OCI-LY1 (cell line): ENCODE measurements at regions not wholly inside any gene's neighbourhood (a gene's known extent, or its start where the extent isn't known, plus 50 kb on each side); places are given as distances from the start of the nearest gene placed in this dataset.

Experiments used
- H2AFZ ChIP-seq: fragments of 200-600 bp; sonication (generic), shearing (Covaris generic); 2 replicates; pipeline ENCODE4 v1.6.0; 2014; ENCODE audit warnings: antibody characterized with exemption, mild to moderate bottlenecking, low read length
- H3F3A ChIP-seq: fragments of 200-600 bp; sonication (generic), shearing (Covaris generic); 2 replicates; pipeline ENCODE4 v1.6.0; 2014; ENCODE audit warnings: mild to moderate bottlenecking, antibody characterized with exemption, low read length, moderate library complexity; ENCODE audit not compliant: insufficient read depth
- H3K27ac ChIP-seq: fragments of 200-600 bp; sonication (generic); 2 replicates; pipeline ENCODE4 v1.5.1; 2014; ENCODE audit warnings: low read length, mixed run types, mild to moderate bottlenecking, low read depth; ENCODE audit not compliant: poor library complexity, severe bottlenecking
- H3K27me3 ChIP-seq: fragments of 200-600 bp; sonication (generic); 2 replicates; pipeline ENCODE4 v1.6.0; 2014; ENCODE audit warnings: antibody characterized with exemption, mild to moderate bottlenecking, low read length, moderate library complexity; ENCODE audit not compliant: insufficient read depth
- H3K36me3 ChIP-seq: fragments of 200-600 bp; sonication (generic); 2 replicates; pipeline ENCODE4 v1.6.1; 2014; ENCODE audit warnings: mild to moderate bottlenecking, antibody characterized with exemption, low read length, moderate library complexity, mixed read lengths; ENCODE audit not compliant: insufficient read depth
- H3K4me1 ChIP-seq: fragments of 200-600 bp; sonication (generic); 2 replicates; pipeline ENCODE4 v1.5.1; 2014; ENCODE audit warnings: mild to moderate bottlenecking, low read length, moderate library complexity; ENCODE audit not compliant: insufficient read depth, severe bottlenecking
- H3K4me2 ChIP-seq: fragments of 200-600 bp; sonication (generic), shearing (Covaris generic); 2 replicates; pipeline ENCODE4 v1.6.1; 2014; ENCODE audit warnings: low read length
- H3K4me3 ChIP-seq: fragments of 200-600 bp; sonication (generic); 2 replicates; pipeline ENCODE4 v1.5.1; 2014; ENCODE audit warnings: low read length, low read depth, mild to moderate bottlenecking, mixed read lengths; ENCODE audit not compliant: poor library complexity, severe bottlenecking
- H3K79me2 ChIP-seq: fragments of 200-600 bp; shearing (Covaris generic); 2 replicates; pipeline ENCODE4 v1.6.1; 2016; ENCODE audit warnings: mixed run types, low read length, mixed read lengths; ENCODE audit not compliant: insufficient read depth
- H3K9ac ChIP-seq: fragments of 200-600 bp; sonication (generic), shearing (Covaris generic); 2 replicates; pipeline ENCODE4 v1.6.1; 2014; ENCODE audit warnings: mild to moderate bottlenecking, low read length, mixed read lengths
- H3K9me2 ChIP-seq: fragments of 200-600 bp; sonication (generic), shearing (Covaris generic); 2 replicates; pipeline ENCODE4 v1.6.1; 2014; ENCODE audit warnings: low read depth, mild to moderate bottlenecking, low read length, mixed read lengths
- H3K9me3 ChIP-seq: fragments of 200-600 bp; shearing (Covaris generic); 2 replicates; pipeline ENCODE4 v1.6.1; 2014; ENCODE audit warnings: low read length, mixed read lengths
- H4K20me1 ChIP-seq: fragments of 200-600 bp; sonication (generic), shearing (Covaris generic); 2 replicates; pipeline ENCODE4 v1.6.0; 2016; ENCODE audit warnings: mild to moderate bottlenecking, low read length; ENCODE audit not compliant: insufficient read depth
- CTCF ChIP-seq: fragments of 200-600 bp; sonication (generic), shearing (Covaris generic); IDR thresholded peaks from 2 replicates; pipeline ENCODE4 v1.5.1; 2017; ENCODE audit warnings: mild to moderate bottlenecking, antibody characterized with exemption, low read length, moderate library complexity, mixed read lengths
- EZH2 ChIP-seq: fragments of 200-600 bp; sonication (generic), shearing (Covaris generic); IDR thresholded peaks from 2 replicates; pipeline ENCODE4 v1.8.0; 2017; ENCODE audit warnings: borderline replicate concordance, mixed run types, mild to moderate bottlenecking, antibody characterized with exemption, low read length, moderate library complexity, mixed read lengths

GRCh38 chr3:90039994-90040393 lies 932.6 kb downstream of the EPHA3 start:
- Histone ChIP-seq H3K36me3 (no peaks in the 10 kb centered on the region), H3K9me3 (no peaks in the 10 kb centered on the region), H3K4me1 (no peaks in the 10 kb centered on the region), H3K27me3 (no peaks in the 10 kb centered on the region), H3K4me3 (no peak overlapping the region), H3F3A (no peaks in the 10 kb centered on the region), H3K9ac (no peak overlapping the region), H3K79me2 (no peaks in the 10 kb centered on the region), H3K27ac (no peak overlapping the region), H3K4me2 (no peak overlapping the region), H2AFZ (no peak overlapping the region), H3K9me2 (no peaks in the 10 kb centered on the region), H4K20me1 (no peaks in the 10 kb centered on the region)
- TF ChIP-seq EZH2 (no peak), CTCF (no peak)

- no peak overlapping the region for H3K4me3 ChIP-seq
- no peaks in the 10 kb centered on the region for H3K9me2 ChIP-seq
- no peak overlapping the region for H3K27ac ChIP-seq
- H3K4me2 ChIP-seq = no peak overlapping the region
- H3K9me3 ChIP-seq = no peaks in the 10 kb centered on the region
- no peak for TF ChIP-seq EZH2
- no peak for TF ChIP-seq CTCF
- no peaks in the 10 kb centered on the region for H3K27me3 ChIP-seq
- no peaks in the 10 kb centered on the region for H3K4me1 ChIP-seq
- no peak overlapping the region for H2AFZ ChIP-seq
- H3K9ac ChIP-seq = no peak overlapping the region
- no peaks in the 10 kb centered on the region for H4K20me1 ChIP-seq
- no peaks in the 10 kb centered on the region for H3F3A ChIP-seq
- no peaks in the 10 kb centered on the region for H3K36me3 ChIP-seq
- H3K79me2 ChIP-seq = no peaks in the 10 kb centered on the region
Observed at GRCh38 chr3:90040554-90040953, 933.1 kb downstream of the EPHA3 start.

GRCh38 chr3:90041995-90042394 lies 934.6 kb downstream of the EPHA3 start:
- H3K9me2 ChIP-seq = no peaks in the 10 kb centered on the region
- H2AFZ ChIP-seq = no peak overlapping the region
- TF ChIP-seq EZH2 = no peak
- TF ChIP-seq CTCF = no peak

More at GRCh38 chr3:90041995-90042394, 934.6 kb downstream of the EPHA3 start:
- Histone ChIP-seq H4K20me1 (no peaks in the 10 kb centered on the region), H3K4me1 (no peaks in the 10 kb centered on the region), H3K27ac (no peak overlapping the region), H3K27me3 (no peaks in the 10 kb centered on the region), H3F3A (no peaks in the 10 kb centered on the region), H3K9me3 (no peaks in the 10 kb centered on the region), H3K4me3 (no peak overlapping the region), H3K4me2 (no peak overlapping the region), H3K79me2 (no peaks in the 10 kb centered on the region), H3K9ac (no peak overlapping the region), H3K36me3 (no peaks in the 10 kb centered on the region)
